HS-5 (cell line): ENCODE measurements at regions not wholly inside any gene's neighbourhood (a gene's known extent, or its start where the extent isn't known, plus 50 kb on each side); places are given as distances from the start of the nearest gene placed in this dataset.
"Not testable (repeated sequence)": the region's sequence is repeated elsewhere in the genome, so short reads cannot be mapped to it uniquely, and the experiment has no call there.

Source experiments
- DNase-seq: peaks from one replicate; pipeline ENCODE4 v3.0.0-alpha.2; 2012; ENCODE audit warnings: low read depth

DNA sequence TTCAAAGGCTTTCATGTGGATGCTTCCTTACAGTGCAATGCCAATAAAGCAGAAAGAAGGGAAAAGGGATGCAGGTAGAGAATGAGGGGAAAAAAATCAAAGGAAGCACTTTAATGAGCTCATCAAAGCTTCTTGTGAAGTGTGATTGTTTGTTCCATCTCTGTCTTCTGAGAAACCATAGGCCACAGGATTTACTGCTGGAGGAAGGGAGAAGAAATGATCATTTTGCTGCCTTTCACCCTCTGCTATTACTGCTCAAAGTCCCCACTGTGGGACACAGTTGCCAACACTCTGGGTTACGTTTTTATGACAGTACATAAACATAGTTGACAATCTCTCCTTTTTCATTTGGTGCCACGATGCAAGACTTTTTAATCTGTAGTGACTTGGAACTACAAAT lies 558.0 kb upstream of the TECRL start:
- DNase-seq = no peak

- DNase-seq = no peak
Measured at GRCh38 chr4:64960516-64960915, 551.3 kb upstream of the TECRL start.

- peak; percentile 69 for DNase-seq
Measured at GRCh38 chr4:64940698-64941097, 531.4 kb upstream of the TECRL start.

GRCh38 chr4:64935469-64936001 lies 526.3 kb upstream of the TECRL start:
- no peak for DNase-seq

- DNase-seq = no peak
Measured at GRCh38 chr4:64911846-64912245, 502.6 kb upstream of the TECRL start.

DNA sequence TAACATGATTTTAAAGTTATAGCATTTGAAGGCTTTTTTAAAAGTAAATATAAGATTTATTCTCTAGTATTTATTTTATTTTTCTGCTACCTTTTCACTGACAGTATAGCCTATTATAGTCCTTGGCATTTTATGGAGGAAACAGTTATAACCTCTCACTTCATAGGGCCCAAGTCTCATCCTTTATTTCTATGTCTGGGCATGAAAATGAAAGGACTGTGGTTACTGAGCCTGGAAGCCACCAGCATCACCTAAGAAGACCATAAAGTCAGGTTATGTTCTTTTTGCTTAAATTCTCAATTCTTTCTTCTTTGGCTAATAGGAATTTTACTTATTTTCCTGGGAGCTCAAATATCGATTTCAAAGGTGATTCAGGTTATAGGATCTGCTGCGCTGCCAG lies 494.7 kb upstream of the TECRL start:
- DNase-seq = no peak

DNA sequence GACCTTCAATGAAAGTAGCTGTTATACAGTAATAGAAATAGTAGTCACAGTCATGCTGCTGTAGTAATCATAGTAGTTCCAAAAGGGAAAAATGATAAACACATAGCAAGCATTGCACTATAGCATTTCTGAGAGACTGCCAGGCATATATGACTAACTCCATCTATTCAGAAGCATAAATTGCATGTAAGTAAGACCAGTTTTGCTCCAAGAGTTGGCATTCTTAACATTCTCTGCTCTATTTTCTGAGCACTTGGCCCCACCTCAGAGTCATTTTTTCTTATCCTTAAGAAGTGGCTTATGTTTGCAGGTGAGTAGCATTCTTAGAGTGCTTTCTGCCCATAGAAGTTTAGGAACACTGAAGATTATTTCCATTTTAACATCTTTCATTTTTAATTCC lies 490.3 kb upstream of the TECRL start:
- peak; percentile 53 for DNase-seq

GRCh38 chr4:64899030-64899429 lies 489.8 kb upstream of the TECRL start:
- not testable (repeated sequence) for DNase-seq

DNA sequence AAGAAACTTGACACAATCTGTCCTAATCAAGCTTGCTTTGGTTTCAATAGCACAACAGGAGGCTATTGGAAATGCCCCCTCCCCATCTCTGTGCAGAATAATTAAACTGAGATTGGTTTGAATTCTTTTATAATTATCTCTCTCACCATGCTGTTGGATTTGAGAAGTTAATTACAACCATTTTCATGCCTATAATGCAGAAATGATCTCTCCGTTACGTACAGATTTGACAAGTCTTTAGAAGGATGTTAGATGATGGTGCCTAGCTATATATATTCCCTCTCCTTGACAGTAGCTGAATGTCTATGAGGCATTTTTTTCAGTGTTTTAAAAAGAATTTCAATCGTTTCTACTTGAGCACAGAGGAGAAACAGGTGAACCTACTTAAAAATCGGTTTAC lies 488.4 kb upstream of the TECRL start:
- no peak for DNase-seq

DNA sequence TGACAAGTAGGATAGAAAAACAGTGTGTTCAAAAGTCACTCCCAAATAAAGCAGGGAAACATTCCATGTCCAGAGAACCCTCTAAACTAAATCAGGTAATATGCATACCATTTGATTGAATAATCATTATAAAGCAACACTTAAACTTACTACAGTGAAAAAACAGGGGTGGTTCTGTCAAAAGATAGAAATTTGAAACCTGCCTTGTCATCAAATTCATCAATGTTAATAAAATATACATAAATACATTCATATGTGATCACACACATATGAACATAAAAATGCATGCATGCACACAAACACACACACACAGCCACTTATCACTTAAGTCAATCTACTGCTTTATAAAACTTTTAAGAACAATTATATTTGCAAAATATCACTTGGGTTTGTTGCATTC lies 485.8 kb upstream of the TECRL start:
- DNase-seq = no peak

DNA sequence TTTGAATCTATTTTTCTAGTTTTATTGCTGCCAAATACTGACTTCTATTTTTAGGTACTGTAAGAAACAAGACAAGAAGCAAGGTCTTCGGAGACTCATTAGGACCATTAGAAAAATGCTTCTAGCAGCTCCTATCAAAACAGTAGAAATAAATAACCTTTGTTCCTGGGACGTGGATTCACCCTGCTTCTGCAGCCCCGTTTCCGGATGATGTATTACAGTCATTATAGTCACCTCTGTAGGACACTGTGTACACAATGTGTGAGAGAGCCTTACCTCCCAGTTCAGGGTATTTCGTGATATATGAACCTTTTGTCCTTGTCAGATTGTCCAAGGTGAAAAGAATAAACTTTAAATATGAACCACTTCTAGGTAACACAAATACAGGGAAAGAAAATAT lies 484.0 kb upstream of the TECRL start:
- DNase-seq = no peak

DNA sequence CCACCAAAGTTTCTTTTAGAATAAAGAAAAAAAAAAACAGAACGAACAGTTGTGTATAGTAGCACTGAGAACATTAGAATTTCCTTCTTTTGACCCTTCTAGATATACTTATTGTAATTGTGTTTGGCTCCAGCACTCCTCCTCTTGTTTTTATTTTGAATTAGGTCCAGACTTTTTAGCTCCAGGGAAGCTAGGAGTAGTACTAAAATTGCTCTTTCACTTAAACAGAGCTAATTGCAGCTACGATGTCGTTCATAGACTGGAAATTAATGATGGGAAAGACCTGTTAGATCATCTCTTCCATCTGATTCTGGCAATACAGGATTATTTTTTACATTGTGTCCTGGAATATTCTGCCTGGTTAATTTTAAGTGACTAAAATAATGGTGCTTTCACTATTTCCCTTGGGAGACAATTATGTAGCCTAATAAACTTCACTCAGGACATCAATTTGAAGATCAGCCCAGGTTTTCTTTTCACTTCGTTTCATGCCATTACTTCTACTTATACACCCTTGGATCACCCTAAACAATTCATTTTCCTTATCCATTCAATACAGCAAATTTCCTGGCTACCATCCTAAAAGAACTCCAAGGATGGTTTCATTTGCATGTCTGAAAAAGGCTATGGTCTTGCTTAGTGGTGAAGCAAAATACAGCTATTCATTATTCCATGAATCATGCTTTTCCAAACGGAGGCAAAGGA lies 480.8 kb upstream of the TECRL start:
- no peak for DNase-seq

- DNase-seq = no peak
Measured at GRCh38 chr4:64883087-64883807, 474.0 kb upstream of the TECRL start.

DNA sequence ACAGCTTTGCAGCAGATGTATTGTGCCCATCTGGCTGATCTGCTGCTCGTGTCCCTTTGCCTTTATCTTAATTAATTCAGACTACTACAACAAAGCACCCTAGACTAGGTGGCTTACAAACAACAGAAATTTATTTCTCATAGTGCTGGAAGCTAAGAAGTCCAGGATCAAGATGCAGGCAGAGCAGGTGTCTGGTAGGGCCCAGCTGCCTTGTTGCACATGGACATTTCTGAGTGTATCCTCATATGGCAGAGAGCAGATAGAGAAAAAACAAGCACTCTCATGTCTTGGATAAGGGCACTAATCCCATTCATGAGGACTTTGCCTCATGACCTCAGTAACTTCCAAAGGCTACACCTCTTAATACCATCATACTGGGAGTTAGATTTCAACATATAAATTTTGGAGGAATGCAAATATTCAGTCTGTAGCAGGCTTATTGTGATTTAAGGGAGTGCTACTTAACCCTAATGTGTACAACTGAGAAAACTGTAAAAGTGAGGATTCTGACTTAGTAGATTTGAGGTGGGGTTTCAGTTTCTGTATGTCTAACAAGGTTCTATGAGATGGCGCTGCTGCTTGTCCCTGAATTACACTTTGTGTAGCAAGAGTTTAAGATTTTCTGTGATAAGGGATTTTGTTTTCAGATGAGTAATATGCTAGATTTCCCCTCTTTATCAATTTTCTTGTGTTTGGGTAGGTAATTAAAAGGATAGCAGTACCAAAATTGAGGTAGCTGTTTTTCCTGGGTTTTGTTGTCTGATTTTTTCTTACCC lies 473.2 kb upstream of the TECRL start:
- no peak for DNase-seq

DNA sequence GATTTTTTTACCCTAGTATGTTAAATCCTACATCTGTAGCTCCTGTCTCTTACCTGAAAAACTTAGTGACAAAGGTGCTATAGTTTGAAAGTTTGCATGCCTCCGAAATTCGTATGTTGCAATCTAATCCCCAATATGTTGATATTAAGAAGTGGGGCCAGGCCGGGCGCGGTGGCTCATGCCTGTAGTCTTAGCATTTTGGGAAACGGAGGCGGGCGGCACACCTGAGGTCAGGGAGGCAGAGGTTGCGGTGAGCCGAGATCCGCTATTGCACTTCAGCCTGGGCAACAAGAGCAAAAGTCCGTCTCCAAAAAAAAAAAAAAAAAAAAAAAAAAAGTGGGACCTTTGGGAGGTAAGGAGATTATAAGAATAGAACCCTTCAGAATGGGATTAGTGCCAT lies 471.3 kb upstream of the TECRL start:
- no peak for DNase-seq

- DNase-seq = no peak
Measured at GRCh38 chr4:64876021-64876420, 466.8 kb upstream of the TECRL start.

- DNase-seq = no peak
Measured at GRCh38 chr4:64870558-64870957, 461.3 kb upstream of the TECRL start.

DNA sequence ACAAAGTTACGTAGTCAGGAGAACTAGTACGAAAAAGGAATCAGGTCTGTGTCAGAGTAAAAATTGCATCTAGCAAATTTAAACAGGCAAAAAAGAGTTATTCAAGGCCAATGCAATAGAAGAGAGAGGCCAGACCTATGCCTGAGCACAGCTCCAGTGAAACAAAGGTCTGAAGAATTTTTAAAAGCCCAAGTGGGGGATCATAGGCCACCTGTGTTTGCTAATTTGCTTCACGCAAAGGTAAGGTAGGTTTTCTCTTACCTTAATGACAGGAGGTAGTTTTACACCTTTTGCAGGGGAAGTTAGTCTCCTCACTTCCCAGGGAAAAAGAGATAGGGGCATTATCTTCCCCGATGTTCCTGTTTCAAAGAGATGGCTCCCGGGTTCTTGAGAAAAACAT lies 448.6 kb upstream of the TECRL start:
- DNase-seq = no peak

GRCh38 chr4:64857198-64857597 lies 447.9 kb upstream of the TECRL start:
- peak; percentile 1 for DNase-seq

GRCh38 chr4:64846417-64846816 lies 437.2 kb upstream of the TECRL start:
- no peak for DNase-seq

- DNase-seq = no peak
Measured at GRCh38 chr4:64829749-64830148, 420.5 kb upstream of the TECRL start.

- DNase-seq = no peak
Measured at GRCh38 chr4:64824591-64824990, 415.3 kb upstream of the TECRL start.

DNA sequence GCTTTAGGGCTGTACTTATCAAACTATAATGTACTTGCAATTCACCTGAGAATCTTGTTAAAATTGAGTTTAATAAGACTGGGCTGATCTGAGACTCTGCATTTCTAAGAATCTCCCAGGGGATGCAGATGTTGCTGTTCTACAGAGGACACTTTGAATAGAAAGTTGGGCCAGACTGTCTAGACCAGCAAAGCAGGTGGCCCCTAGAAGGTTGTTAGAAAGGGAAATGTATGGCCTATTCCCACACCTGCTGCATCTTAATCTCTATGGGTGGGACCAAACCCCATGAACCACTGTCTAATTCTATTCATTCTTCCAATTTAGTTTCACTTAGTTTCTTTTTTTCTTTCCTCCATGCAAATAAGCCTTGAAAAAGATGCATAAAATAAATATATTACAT lies 413.2 kb upstream of the TECRL start:
- no peak for DNase-seq
